Mesothelial cell of epicardium (in vitro differentiated cells): ENCODE measurements at regions not wholly inside any gene's neighbourhood (a gene's known extent, or its start where the extent isn't known, plus 50 kb on each side); places are given as distances from the start of the nearest gene placed in this dataset.

Experiments used
- DNase-seq, 2 experiments: peaks; one replicate each; pipeline ENCODE4 v3.0.0; 2021; ENCODE audit warnings: low spot score in 2 of 2; ENCODE audit not compliant: unreplicated experiment in 2 of 2
- H3K27ac Mint-ChIP-seq: 2 replicates; pipeline ENCODE4 v1.8.0; 2021; ENCODE audit warnings: mixed read lengths
- H3K27me3 Mint-ChIP-seq: 2 replicates; pipeline ENCODE4 v1.8.0; 2021; ENCODE audit warnings: low read depth, mixed read lengths
- H3K36me3 Mint-ChIP-seq: 2 replicates; pipeline ENCODE4 v1.8.0; 2021; ENCODE audit warnings: mixed read lengths
- H3K4me1 Mint-ChIP-seq: 2 replicates; pipeline ENCODE4 v1.8.0; 2021; ENCODE audit warnings: mixed read lengths
- H3K4me3 Mint-ChIP-seq: 2 replicates; pipeline ENCODE4 v1.8.0; 2021; ENCODE audit warnings: mild to moderate bottlenecking, moderate library complexity, mixed read lengths
- H3K9me3 Mint-ChIP-seq: 2 replicates; pipeline ENCODE4 v1.8.0; 2021; ENCODE audit warnings: mixed read lengths
- CTCF ChIP-seq: fragments of 200-600 bp; sonication (generic); IDR thresholded peaks from one replicate; pipeline ENCODE4 v1.5.0; 2021; ENCODE audit warnings: antibody characterized with exemption; ENCODE audit not compliant: unreplicated experiment

GRCh38 chr14:56868660-56869059 is 58.4 kb upstream of the OTX2 start:
- no peak for DNase-seq
- peaks cover 19% of the 10 kb centered on the region for H3K27me3 Mint-ChIP-seq
- TF ChIP-seq CTCF, result no peak

GRCh38 chr14:56862836-56863235 is 52.6 kb upstream of the OTX2 start:
- Mint-ChIP-seq H3K4me1 (no peaks in the 10 kb centered on the region), H3K27me3 (peaks cover 38% of the 10 kb centered on the region), H3K36me3 (no peaks in the 10 kb centered on the region), H3K9me3 (no peaks in the 10 kb centered on the region), H3K27ac (no peak overlapping the region), H3K4me3 (no peak overlapping the region)
- no peak for DNase-seq
- no peak for TF ChIP-seq CTCF

More at GRCh38 chr14:56868660-56869059, 58.4 kb upstream of the OTX2 start:
- Mint-ChIP-seq H3K9me3 (no peaks in the 10 kb centered on the region), H3K36me3 (no peaks in the 10 kb centered on the region), H3K27ac (no peak overlapping the region), H3K4me3 (no peak overlapping the region), H3K4me1 (no peaks in the 10 kb centered on the region)

- DNase-seq, result no peak
- TF ChIP-seq CTCF, result no peak
- no peaks in the 10 kb centered on the region for H3K36me3 Mint-ChIP-seq
- peaks cover 59% of the 10 kb centered on the region for H3K27me3 Mint-ChIP-seq
- no peaks in the 10 kb centered on the region for H3K9me3 Mint-ChIP-seq
- H3K27ac Mint-ChIP-seq, result no peak overlapping the region
- peaks cover 8% of the 10 kb centered on the region for H3K4me1 Mint-ChIP-seq
- H3K4me3 Mint-ChIP-seq, result no peak overlapping the region
These were observed 50.2 kb upstream of the OTX2 start for GRCh38 chr14:56860441-56860840.
